ENCODE measurements at regions not wholly inside any gene's neighbourhood (a gene's known extent, or its start where the extent isn't known, plus 50 kb on each side); places are given as distances from the start of the nearest gene placed in this dataset.

GRCh38 chr15:37586011-37586583 lies 348.3 kb upstream of the TMCO5A start:
- no peak for DNase-seq

DNA sequence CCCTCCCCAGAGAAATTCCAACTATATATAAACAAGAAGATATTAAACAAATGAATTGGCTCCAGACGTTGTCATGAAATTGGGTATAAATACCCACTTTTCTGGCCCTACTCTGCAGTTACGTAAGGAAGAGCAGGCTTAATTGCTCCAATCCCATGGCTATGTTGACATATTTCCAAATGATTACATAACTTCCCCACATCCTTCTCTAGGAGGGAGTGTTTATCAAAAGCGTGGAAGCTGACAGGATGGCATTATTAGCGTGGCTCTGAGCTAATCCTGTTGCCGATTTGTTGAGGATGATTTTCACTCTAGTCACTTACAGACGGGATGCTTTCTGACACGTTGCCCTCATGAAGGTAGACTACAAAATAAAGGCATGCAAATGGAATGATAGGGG lies 347.5 kb upstream of the TMCO5A start:
- DNase-seq = no peak

GRCh38 chr15:37594417-37594816 lies 340.0 kb upstream of the TMCO5A start:
- no peak for DNase-seq

- no peak for DNase-seq
These were observed 338.9 kb upstream of the TMCO5A start for GRCh38 chr15:37595426-37595970.

- no peak for DNase-seq
These were observed 335.3 kb upstream of the TMCO5A start for GRCh38 chr15:37599156-37599555.

DNA sequence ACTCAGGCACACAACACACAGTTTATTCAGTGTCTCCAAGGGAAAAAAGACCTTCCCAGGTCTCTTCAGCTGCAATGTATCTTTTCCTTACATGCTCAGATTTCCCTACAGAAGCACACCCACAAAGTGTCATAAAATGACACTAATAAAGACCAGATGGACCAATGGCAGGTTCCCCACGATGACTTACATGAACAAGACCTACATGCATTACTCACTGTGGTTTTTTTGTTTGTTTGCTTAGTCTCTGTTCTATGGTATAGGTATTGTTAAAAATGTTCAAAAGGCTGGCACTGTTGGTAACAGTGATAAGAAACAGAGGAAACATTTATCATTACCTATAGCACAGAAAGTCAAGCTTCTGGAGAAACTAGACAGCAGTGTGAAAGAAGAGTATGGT lies 318.2 kb upstream of the TMCO5A start:
- DNase-seq = no peak

GRCh38 chr15:37618353-37618752 lies 316.1 kb upstream of the TMCO5A start:
- DNase-seq = no peak

DNA sequence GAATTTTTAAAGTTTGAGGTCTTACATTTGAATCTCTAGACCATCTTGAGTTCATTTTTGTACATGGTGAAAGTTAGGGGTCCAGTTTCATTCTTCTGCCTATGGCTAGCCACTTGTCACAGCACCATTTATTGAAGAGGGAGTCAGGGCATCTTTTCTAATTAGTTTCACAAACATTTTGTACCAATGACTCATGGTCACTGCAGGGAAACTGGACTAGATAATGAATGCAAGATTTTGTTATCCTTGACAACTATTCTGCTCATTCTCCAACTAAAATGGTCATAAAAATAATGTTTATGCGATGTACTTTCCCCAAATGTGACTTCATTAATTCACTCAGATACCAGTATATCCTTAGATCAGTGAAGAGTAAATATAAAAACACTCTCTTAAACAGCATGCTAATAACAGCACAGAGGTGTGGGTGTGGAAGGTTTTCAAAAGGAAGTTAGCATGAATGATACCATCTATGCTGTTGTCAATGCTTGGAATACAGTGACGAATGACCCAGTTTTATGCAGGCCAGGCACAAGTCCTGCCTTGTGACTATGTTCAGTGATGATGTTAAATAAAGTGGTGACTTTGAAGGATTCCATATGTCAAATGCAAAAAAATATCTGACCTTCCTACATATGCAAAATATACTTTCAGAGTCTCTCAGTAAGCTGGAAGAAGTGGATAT lies 314.9 kb upstream of the TMCO5A start:
- no peak for DNase-seq

DNA sequence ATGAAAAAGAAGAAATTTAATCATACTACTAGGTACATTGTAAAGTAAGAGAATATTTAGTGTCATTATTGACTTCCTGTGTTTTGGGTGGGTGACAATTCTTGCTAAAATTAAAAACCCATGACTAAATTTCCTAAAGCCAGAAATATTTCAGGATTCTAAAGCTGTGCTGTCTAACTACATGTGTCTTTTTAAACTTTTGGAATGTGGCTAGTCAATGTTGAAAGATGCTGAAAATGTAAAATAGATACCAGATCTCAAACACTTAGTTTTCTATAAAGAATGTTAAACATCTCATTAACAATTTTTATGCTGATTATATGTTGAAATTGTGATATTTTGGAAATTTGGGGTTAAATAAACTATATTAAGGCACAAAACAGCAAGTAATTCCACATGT lies 308.9 kb upstream of the TMCO5A start:
- DNase-seq = no peak

DNA sequence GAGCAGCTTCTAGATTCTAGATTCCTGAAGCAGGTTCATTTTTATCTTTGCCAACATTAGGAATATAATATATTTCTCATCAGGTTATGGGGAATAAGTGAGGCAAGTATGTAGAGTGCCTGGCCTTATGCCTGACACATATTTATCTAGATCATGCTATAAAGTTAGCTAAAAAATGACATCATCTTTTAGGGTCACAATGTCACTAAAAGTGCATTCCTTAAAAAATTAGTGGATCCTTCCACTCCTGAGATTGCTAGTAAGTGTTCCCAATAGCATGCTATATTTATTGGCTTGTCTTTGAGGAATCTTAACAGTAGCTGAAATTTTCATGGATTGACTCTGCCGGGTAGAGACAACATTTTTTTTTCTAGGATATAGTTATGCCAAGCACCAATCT lies 305.9 kb upstream of the TMCO5A start:
- DNase-seq = no peak

- no peak for DNase-seq
These were observed 297.7 kb upstream of the TMCO5A start for GRCh38 chr15:37636736-37637135.

DNA sequence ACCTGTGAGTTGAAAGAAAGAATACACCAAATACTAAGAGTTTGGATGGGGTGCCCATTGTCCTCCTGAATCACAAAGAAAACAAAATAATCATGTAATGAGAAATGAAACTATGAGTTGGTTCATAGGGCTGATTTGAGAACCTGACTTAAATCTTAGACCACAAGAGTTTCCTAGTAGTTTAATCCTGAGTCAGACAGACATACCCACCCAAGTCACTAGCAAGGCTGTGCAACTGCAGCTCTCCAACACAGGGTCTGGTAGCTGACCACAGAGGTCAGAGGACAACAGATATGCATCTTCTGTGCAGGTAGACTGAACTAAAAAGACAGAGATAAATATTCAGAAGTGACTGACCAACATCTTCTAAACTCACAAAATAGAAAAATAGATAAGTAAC lies 296.3 kb upstream of the TMCO5A start:
- DNase-seq = no peak

- DNase-seq = no peak
These were observed 295.7 kb upstream of the TMCO5A start for GRCh38 chr15:37638691-37639090.

- no peak for DNase-seq
These were observed 281.6 kb upstream of the TMCO5A start for GRCh38 chr15:37652646-37653417.

DNA sequence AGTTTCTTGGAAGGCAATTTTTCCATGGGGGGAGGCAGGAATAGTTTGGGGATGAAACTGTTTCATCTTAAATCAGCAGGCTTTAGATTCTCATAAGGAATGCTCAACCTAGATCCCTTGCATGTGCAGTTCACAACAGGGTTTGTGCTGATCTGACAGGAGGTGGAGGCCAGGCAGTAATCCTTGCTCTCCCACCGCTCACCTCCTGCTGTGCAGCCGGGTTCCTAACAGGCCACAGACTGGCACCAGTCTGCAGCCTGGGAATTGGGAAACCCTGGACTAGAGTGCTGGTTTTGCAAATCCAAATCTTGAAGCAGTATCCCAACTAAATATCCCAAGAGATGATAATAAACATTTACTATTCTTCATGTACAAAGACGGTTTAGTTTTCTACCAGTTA lies 256.3 kb upstream of the TMCO5A start:
- no peak for DNase-seq

GRCh38 chr15:37679627-37680026 lies 254.8 kb upstream of the TMCO5A start:
- DNase-seq = no peak

DNA sequence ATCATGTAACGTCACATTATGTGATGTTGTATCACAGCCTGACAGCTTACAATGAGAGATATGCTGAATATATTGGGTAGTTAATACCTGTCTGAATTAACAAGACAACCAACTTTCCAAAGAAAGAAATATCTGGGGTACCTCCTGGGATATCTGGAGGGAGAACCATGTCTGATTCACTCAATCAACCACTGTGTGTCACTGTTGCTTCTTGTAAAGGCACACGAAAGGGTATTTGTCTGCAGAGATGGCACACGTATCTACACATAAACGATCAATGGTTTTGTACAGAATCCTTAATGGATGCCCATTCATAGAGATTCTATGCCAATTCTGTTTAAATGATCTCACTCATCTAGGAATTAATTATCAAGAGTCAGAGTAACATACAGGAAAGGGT lies 252.1 kb upstream of the TMCO5A start:
- DNase-seq = no peak

- no peak for DNase-seq
These were observed 242.5 kb upstream of the TMCO5A start for GRCh38 chr15:37691911-37692310.

GRCh38 chr15:37693926-37694325 lies 240.5 kb upstream of the TMCO5A start:
- DNase-seq = no peak

DNA sequence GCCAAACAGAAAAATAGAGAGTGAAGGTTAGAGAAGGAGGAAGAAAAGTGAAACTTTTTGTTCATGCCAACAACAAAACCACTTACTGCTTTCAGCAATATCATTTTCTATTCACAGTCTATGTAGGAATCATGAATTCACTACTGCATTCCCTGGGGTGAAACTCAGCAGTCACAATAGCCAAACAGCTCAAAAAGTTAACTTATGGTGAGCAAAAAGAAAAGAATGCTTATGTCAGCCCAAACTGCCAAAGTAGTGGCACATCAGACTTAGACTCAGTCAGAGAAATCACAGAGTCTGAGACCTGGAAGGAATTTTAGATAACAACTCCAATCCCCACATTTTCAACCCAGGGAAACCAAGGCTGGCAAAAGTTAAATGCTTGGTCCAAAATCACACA lies 238.7 kb upstream of the TMCO5A start:
- no peak for DNase-seq

GRCh38 chr15:37698679-37699078 lies 235.8 kb upstream of the TMCO5A start:
- no peak for DNase-seq

DNA sequence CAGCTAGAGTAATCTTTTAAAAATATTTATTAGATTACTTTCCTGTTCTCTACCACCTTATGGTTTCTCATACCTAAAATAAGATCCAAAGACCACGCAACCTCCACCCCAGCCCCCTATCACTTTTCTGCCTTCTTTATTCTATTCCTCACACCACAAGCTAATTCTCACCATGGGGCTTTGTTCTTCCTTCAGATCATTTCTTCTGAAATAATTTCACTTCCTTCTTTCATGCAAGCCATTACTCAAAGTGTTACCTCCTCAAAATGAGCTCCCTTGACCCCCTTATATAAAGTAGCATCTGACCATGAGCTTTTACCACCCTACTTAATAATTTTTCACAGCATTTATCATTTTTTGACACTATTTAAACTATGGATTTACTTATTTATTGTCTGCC lies 233.2 kb upstream of the TMCO5A start:
- DNase-seq = no peak

- no peak for DNase-seq
These were observed 224.8 kb upstream of the TMCO5A start for GRCh38 chr15:37709669-37710068.

DNA sequence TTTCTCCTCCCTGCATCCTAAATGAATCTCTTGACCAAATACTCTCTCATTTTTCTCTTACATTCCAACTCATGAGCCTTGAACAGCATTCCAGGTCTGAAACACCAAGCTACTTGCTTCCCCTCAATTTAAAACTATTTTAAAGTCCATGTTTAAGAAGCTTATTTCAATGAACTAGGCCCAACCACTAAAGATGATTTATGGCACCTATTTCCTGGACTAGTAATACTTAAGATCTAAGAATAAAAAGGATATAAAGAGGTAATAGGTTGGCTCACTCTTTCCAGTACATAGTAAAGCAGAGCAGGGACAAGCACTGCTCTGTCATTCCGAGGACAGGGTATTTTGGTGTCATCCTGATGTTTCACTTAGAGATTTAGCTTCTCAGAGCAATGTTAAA lies 219.3 kb upstream of the TMCO5A start:
- DNase-seq = no peak

Data from activated gamma-delta T cell treated with Interleukin-2 at 50 U/mL for 16 hours (primary cell).